Urinary bladder (tissue), 4 donors: ENCODE measurements at regions not wholly inside any gene's neighbourhood (a gene's known extent, or its start where the extent isn't known, plus 50 kb on each side); places are given as distances from the start of the nearest gene placed in this dataset. TPM values are rescaled to one million over a fixed set of nuclear protein-coding genes. Genes with fewer than 3 reads are reported as not detected.

ENCODE experiments used
- DNase-seq: peaks from one replicate; pipeline ENCODE4 v3.0.0-alpha.2; 2015; ENCODE audit errors: extremely low spot score
- H3K27ac ChIP-seq: one replicate; pipeline ENCODE4 v1.5.1; 2013; ENCODE audit warnings: low read depth, mild to moderate bottlenecking, moderate library complexity
- H3K36me3 ChIP-seq: one replicate; pipeline ENCODE4 v1.6.1; 2013; ENCODE audit warnings: mild to moderate bottlenecking, moderate library complexity; ENCODE audit not compliant: insufficient read depth
- H3K4me1 ChIP-seq: one replicate; pipeline ENCODE4 v1.6.1; 2013; ENCODE audit warnings: mild to moderate bottlenecking, moderate library complexity; ENCODE audit not compliant: insufficient read depth
- H3K4me3 ChIP-seq: one replicate; pipeline ENCODE4 v1.5.1; 2013; ENCODE audit warnings: low read depth, low read length
- WGBS: extraction: QIAGEN DNeasy Blood & Tissue Kit; methylation state at CpG from one replicate; pipeline ENCODE4 v1.1.7; 2013; 5-methylcytosine and 5-hydroxymethylcytosine counted together
- small RNA-seq: library from RNA; depleted of rRNA; stranded (forward); fragments of <200 nt; gene quantifications from one replicate; pipeline ENCODE3, GENCODE V24; 2014
- donor health status: healthy with polysubstance abuse.
- donor health status: healthy.

DNA sequence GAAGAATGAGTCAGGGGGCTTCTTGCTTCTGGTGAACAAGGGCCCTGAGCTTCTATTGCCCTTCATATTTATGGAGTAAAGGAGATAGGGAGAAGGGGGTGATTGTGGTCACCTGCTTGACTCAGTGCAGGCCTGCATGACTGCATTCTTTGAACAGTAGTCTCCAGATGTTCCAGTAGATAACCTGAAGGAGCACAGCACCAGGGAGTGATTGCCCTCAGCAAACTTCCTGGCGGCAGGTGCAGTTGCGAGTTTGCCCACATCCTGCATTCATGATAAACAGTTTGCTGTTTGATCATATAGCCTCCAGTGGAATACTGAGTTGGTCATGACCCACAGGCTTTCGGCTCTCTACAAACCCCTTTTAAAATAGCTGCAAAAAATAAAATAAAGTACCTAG lies 1632.7 kb downstream of the OTOL1 start:
- H3K4me3 ChIP-seq, result no peak overlapping the region
- 97% methylated on average over 3 of the region's 3 CpGs for WGBS
- no peak for DNase-seq
- H3K4me1 ChIP-seq, result no peaks in the 10 kb centered on the region
- H3K27ac ChIP-seq, result no peak overlapping the region
- no peaks in the 10 kb centered on the region for H3K36me3 ChIP-seq

DNA sequence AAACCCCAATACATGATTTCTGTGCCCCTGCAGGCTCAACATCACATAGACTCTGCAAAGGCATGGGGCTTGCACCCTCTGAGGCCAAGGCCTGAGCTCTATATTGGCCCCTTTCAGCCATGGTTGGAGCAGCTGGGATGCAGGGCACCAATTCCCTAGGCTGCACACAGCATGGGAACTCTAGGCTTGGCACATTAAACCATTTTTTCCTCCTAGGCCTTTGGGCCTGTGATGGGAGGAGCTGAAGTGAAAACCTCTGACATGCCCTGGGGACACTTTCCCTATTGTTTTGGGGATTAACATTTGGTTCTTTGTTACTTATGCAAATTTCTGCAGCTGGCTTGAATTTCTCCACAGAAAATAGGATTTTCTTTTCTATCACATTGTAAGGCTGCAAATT lies 1629.5 kb downstream of the OTOL1 start:
- H3K4me1 ChIP-seq, result no peaks in the 10 kb centered on the region
- DNase-seq, result no peak
- no peak overlapping the region for H3K27ac ChIP-seq
- H3K36me3 ChIP-seq, result no peaks in the 10 kb centered on the region
- no peak overlapping the region for H3K4me3 ChIP-seq

Small RNAs in the stretch of these regions (small RNA-seq; reads per million reads assigned to genes)
- gene MIR1263 (not detected), gene RNU7-82P (not detected)
